H9 (cell line): ENCODE measurements at regions not wholly inside any gene's neighbourhood (a gene's known extent, or its start where the extent isn't known, plus 50 kb on each side); places are given as distances from the start of the nearest gene placed in this dataset.

Experiments
- DNase-seq: peaks from one replicate; pipeline ENCODE4 v3.0.0-alpha.2; 2017
- H2AFZ ChIP-seq: one replicate; pipeline ENCODE4 v1.6.1; 2013; ENCODE audit warnings: mild to moderate bottlenecking, low read length, control low read depth, moderate library complexity
- H2AK5ac ChIP-seq: 2 replicates; pipeline ENCODE4 v1.6.1; 2013; ENCODE audit warnings: low read length, control low read depth, mixed read lengths; ENCODE audit not compliant: insufficient read length
- H2BK120ac ChIP-seq: one replicate; pipeline ENCODE4 v1.6.1; 2013; ENCODE audit warnings: low read depth, mild to moderate bottlenecking, low read length, control low read depth, inconsistent platforms; ENCODE audit not compliant: poor library complexity, severe bottlenecking
- H2BK12ac ChIP-seq: 2 replicates; pipeline ENCODE4 v1.6.1; 2013; ENCODE audit warnings: low read length, control low read depth, mixed read lengths, low read depth; ENCODE audit not compliant: insufficient read length
- H2BK15ac ChIP-seq: 2 replicates; pipeline ENCODE4 v1.6.1; 2013; ENCODE audit warnings: low read depth, low read length, control low read depth
- H2BK20ac ChIP-seq: one replicate; pipeline ENCODE4 v1.6.1; 2013; ENCODE audit warnings: low read depth, mild to moderate bottlenecking, low read length, control low read depth, inconsistent platforms; ENCODE audit not compliant: poor library complexity, severe bottlenecking
- H2BK5ac ChIP-seq: 2 replicates; pipeline ENCODE4 v1.6.1; 2013; ENCODE audit warnings: low read length, control low read depth, mixed read lengths; ENCODE audit not compliant: insufficient read length
- H3K14ac ChIP-seq: 2 replicates; pipeline ENCODE4 v1.6.1; 2013; ENCODE audit warnings: low read length, control low read depth; ENCODE audit not compliant: insufficient read depth
- H3K18ac ChIP-seq: 2 replicates; pipeline ENCODE4 v1.6.1; 2013; ENCODE audit warnings: low read depth, mild to moderate bottlenecking, mixed read lengths, low read length, control low read depth; ENCODE audit not compliant: insufficient read length
- H3K23ac ChIP-seq: 2 replicates; pipeline ENCODE4 v1.6.1; 2013; ENCODE audit warnings: low read length, control low read depth, mixed read lengths, low read depth; ENCODE audit not compliant: insufficient read length
- H3K23me2 ChIP-seq: 2 replicates; pipeline ENCODE4 v1.6.1; 2013; ENCODE audit warnings: low read depth, mild to moderate bottlenecking, mixed read lengths, low read length, control low read depth; ENCODE audit not compliant: insufficient read length, poor library complexity, severe bottlenecking
- H3K27ac ChIP-seq: 2 replicates; pipeline ENCODE4 v1.5.1; 2013; ENCODE audit warnings: low read length, control low read depth, mixed read lengths, low read depth; ENCODE audit not compliant: insufficient read length
- H3K27me3 ChIP-seq: 2 replicates; pipeline ENCODE4 v1.6.1; 2013; ENCODE audit warnings: low read length, control low read depth, inconsistent platforms; ENCODE audit not compliant: insufficient read depth
- H3K4ac ChIP-seq: 2 replicates; pipeline ENCODE4 v1.6.1; 2013; ENCODE audit warnings: low read depth, mild to moderate bottlenecking, control low read depth, inconsistent platforms, low read length, moderate library complexity
- H3K4me1 ChIP-seq: 2 replicates; pipeline ENCODE4 v1.6.1; 2013; ENCODE audit warnings: low read length, control low read depth, inconsistent platforms; ENCODE audit not compliant: insufficient read depth
- H3K4me2 ChIP-seq: 2 replicates; pipeline ENCODE4 v1.6.1; 2013; ENCODE audit warnings: low read length, control low read depth, mixed read lengths; ENCODE audit not compliant: insufficient read length, insufficient read depth
- H3K56ac ChIP-seq: 2 replicates; pipeline ENCODE4 v1.6.1; 2013; ENCODE audit warnings: low read depth, mild to moderate bottlenecking, mixed read lengths, low read length, control low read depth; ENCODE audit not compliant: insufficient read length
- H3K79me1 ChIP-seq: 2 replicates; pipeline ENCODE4 v1.6.1; 2013; ENCODE audit warnings: low read depth, mild to moderate bottlenecking, moderate library complexity, low read length, control low read depth, inconsistent platforms; ENCODE audit not compliant: insufficient read depth, poor library complexity, severe bottlenecking
- H3K79me2 ChIP-seq: 2 replicates; pipeline ENCODE4 v1.6.1; 2013; ENCODE audit warnings: low read length, control low read depth, inconsistent platforms; ENCODE audit not compliant: insufficient read depth
- H3K9ac ChIP-seq: 2 replicates; pipeline ENCODE4 v1.6.1; 2013; ENCODE audit warnings: low read length, control low read depth, mixed read lengths; ENCODE audit not compliant: insufficient read length; ENCODE audit errors: extremely low read depth
- H3K9me3 ChIP-seq: one replicate; pipeline ENCODE4 v1.6.1; 2013; ENCODE audit warnings: low read depth, low read length, inconsistent platforms; ENCODE audit not compliant: control insufficient read depth
- H3T11ph ChIP-seq: one replicate; pipeline ENCODE4 v1.6.1; 2013; ENCODE audit warnings: mild to moderate bottlenecking, low read length, control low read depth, inconsistent platforms
- H4K20me1 ChIP-seq: one replicate; pipeline ENCODE4 v1.6.1; 2013; ENCODE audit not compliant: control insufficient read depth, insufficient read length, insufficient read depth
- H4K5ac ChIP-seq: 2 replicates; pipeline ENCODE4 v1.6.1; 2013; ENCODE audit warnings: low read depth, mild to moderate bottlenecking, mixed read lengths, low read length, control low read depth; ENCODE audit not compliant: insufficient read length
- H4K8ac ChIP-seq: replicated peaks from 2 replicates; pipeline ENCODE4 v1.6.1; 2013; ENCODE audit warnings: low read length, control low read depth, mixed read lengths, low read depth; ENCODE audit not compliant: insufficient read length
- H4K91ac ChIP-seq: 2 replicates; pipeline ENCODE4 v1.6.1; 2013; ENCODE audit warnings: low read depth, mild to moderate bottlenecking, moderate library complexity, mixed read lengths, low read length, control low read depth; ENCODE audit not compliant: insufficient read length
- H3K27ac Mint-ChIP-seq, 3 experiments: 2 replicates in 2 of 3; 3 replicates in 1 of 3; pipeline ENCODE4 v1.8.0; 2020 to 2021; ENCODE audit warnings: mixed read lengths in 3 of 3, mild to moderate bottlenecking in 1 of 3, moderate library complexity in 1 of 3
- H3K27me3 Mint-ChIP-seq: 2 replicates; pipeline ENCODE4 v1.8.0; 2021; ENCODE audit warnings: low read depth, mild to moderate bottlenecking, moderate library complexity, mixed read lengths
- H3K36me3 Mint-ChIP-seq, 3 experiments: 2 replicates in 2 of 3; 3 replicates in 1 of 3; pipeline ENCODE4 v1.8.0; 2020 to 2021; ENCODE audit warnings: low read depth in 3 of 3, mixed read lengths in 3 of 3; ENCODE audit not compliant: insufficient read depth in 1 of 3
- H3K4me1 Mint-ChIP-seq, 2 experiments: 2 replicates each; pipeline ENCODE4 v1.8.0; 2020; ENCODE audit warnings: mixed read lengths in 2 of 2
- H3K4me3 Mint-ChIP-seq, 2 experiments: 2 replicates in 1 of 2; 3 replicates in 1 of 2; pipeline ENCODE4 v1.8.0; 2020 to 2021; ENCODE audit warnings: mild to moderate bottlenecking in 2 of 2, mixed read lengths in 2 of 2, moderate library complexity in 1 of 2
- H3K9me3 Mint-ChIP-seq, 2 experiments: 2 replicates in 1 of 2; 3 replicates in 1 of 2; pipeline ENCODE4 v1.8.0; 2020; ENCODE audit warnings: mild to moderate bottlenecking in 2 of 2, mixed read lengths in 2 of 2, moderate library complexity in 1 of 2
- WGBS: extraction: QIAGEN DNeasy Blood & Tissue Kit; methylation state at CpG from one replicate; pipeline ENCODE4 v1.1.7; 2013; ENCODE audit warnings: missing lambda C conversion rate, low lambda C conversion rate, mixed read lengths; ENCODE audit not compliant: insufficient read length; ENCODE audit errors: extremely low coverage; 5-methylcytosine and 5-hydroxymethylcytosine counted together
- TF ChIP-seq, protein P1 (sequence below): fragments of 200-600 bp; sonication (generic); conservative IDR thresholded peaks from 3 replicates; pipeline ENCODE4 v1.8.0; 2021; ENCODE audit warnings: antibody characterized with exemption, mild to moderate bottlenecking

DNA sequence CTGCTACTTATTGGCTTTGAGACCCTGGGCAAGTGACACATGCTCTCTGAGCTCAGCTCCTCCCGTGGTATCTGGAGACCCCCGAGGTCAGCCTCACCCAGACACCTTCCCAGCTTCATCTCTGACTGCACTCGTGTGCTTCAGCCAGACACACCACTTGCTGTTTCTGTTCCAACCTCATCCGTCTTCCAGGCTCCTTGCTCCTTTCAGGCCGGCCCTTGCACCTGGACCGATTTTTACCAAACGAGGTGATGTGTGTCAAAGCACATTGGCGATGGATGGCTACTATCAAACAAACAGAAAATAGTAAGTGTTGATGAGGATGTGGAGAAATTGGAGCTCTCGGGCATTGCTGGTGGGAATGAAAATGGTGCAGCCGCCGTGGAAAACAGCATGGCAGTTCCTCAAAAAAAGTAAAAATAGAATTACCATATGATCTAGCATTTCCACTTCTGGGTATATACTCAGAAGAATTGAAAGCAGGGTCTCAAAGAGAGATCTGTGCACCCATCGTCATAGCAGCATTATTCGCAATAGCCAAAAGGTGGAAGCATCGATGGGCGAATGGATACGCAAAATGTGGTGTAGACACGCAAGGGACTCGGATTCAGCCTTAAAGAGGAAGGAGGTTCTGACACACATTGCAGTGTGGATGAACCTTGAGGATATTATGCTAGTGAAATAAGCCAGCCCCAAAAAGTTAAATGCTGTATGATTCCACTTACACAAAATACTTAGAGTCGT lies 96.1 kb upstream of the IER5L start:
- Histone ChIP-seq H2BK20ac (no peak overlapping the region), H4K91ac (no peak overlapping the region), H3K56ac (no peak overlapping the region), H3K18ac (no peak overlapping the region), H2BK15ac (no peak overlapping the region), H3K9ac (no peak overlapping the region), H2AFZ (no peak overlapping the region), H3K14ac (no peak overlapping the region; the same call in 1 of the 2 replicates), H3K27ac (no peak overlapping the region), H3K4me2 (no peak overlapping the region), H4K5ac (no peak overlapping the region), H3K4ac (no peak overlapping the region), H3K23me2 (no peaks in the 10 kb centered on the region), H2BK120ac (no peak overlapping the region), H4K20me1 (no peaks in the 10 kb centered on the region), H3K79me2 (no peaks in the 10 kb centered on the region), H3K23ac (no peak overlapping the region), H4K8ac (no peak overlapping the region), H2AK5ac (no peak overlapping the region), H2BK5ac (no peak overlapping the region), H2BK12ac (no peak overlapping the region), H3K9me3 (no peaks in the 10 kb centered on the region), H3K79me1 (no peaks in the 10 kb centered on the region), H3K27me3 (no peaks in the 10 kb centered on the region), H3T11ph (no peak overlapping the region), H3K4me1 (peaks cover 9% of the 10 kb centered on the region; the same call in 1 of the 2 replicates)
- Mint-ChIP-seq H3K36me3 (no peaks in the 10 kb centered on the region), H3K4me3 (no peak overlapping the region), H3K9me3 (no peaks in the 10 kb centered on the region; a peak in 2 of 5 replicates), H3K27me3 (peaks cover 8% of the 10 kb centered on the region), H3K4me1 (peaks cover 35 to 54% of the 10 kb centered on the region in 2 experiments), H3K27ac (no peak overlapping the region)
- TF ChIP-seq, protein P1, sequence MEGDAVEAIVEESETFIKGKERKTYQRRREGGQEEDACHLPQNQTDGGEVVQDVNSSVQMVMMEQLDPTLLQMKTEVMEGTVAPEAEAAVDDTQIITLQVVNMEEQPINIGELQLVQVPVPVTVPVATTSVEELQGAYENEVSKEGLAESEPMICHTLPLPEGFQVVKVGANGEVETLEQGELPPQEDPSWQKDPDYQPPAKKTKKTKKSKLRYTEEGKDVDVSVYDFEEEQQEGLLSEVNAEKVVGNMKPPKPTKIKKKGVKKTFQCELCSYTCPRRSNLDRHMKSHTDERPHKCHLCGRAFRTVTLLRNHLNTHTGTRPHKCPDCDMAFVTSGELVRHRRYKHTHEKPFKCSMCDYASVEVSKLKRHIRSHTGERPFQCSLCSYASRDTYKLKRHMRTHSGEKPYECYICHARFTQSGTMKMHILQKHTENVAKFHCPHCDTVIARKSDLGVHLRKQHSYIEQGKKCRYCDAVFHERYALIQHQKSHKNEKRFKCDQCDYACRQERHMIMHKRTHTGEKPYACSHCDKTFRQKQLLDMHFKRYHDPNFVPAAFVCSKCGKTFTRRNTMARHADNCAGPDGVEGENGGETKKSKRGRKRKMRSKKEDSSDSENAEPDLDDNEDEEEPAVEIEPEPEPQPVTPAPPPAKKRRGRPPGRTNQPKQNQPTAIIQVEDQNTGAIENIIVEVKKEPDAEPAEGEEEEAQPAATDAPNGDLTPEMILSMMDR: no peak
- no CpG with 5 or more reads among the region's 19 CpGs for WGBS
- no peak for DNase-seq
